ENCODE measurements at regions not wholly inside any gene's neighbourhood (a gene's known extent, or its start where the extent isn't known, plus 50 kb on each side); places are given as distances from the start of the nearest gene placed in this dataset.

GRCh38 chr1:239868058-239868832 is 223.4 kb upstream of the FMN2 start:
- TF ChIP-seq CREB1 (CRISPR knock-in tag; IDR thresholded peaks at IDR 0.05; ENCODE audit: low read depth) (no peak), CTCF (conservative IDR thresholded peaks at IDR 0.05; ENCODE audit: low read depth in 2 of 2) (0 out of 4 replicates have a peak, but pooled peaks of 1 of the 2 experiments have one; percentile 12), JUNB (IDR thresholded peaks at IDR 0.05; ENCODE audit: unreplicated experiment) (no peak)

All from GM23338 (cell line).